ENCODE measurements at regions not wholly inside any gene's neighbourhood (a gene's known extent, or its start where the extent isn't known, plus 50 kb on each side); places are given as distances from the start of the nearest gene placed in this dataset.

GRCh38 chr15:35720984-35721383 lies 175.0 kb upstream of the DPH6 start:
- TF ChIP-seq CTCF (IDR thresholded peaks at IDR 0.05; ENCODE audit: low read depth, low read length, poor library complexity, severe bottlenecking) (no peak), EZH2phosphoT487 (IDR thresholded peaks at IDR 0.05; ENCODE audit: borderline replicate concordance, low read length) (no peak)
